SK-N-SH (cell line): ENCODE measurements at regions not wholly inside any gene's neighbourhood (a gene's known extent, or its start where the extent isn't known, plus 50 kb on each side); places are given as distances from the start of the nearest gene placed in this dataset.

ENCODE experiments used
- CTCF ChIA-PET: fragments of 300-600, 350-600 bp; formaldehyde crosslinking; extraction: SDS; loops from one replicate; lab custom pipeline; 2021; lab: Yijun Ruan, JAX
- POLR2A ChIA-PET: fragments of 350-600 bp; sonication (Branson Sonifier 250); formaldehyde crosslinking; extraction: SDS; loops from one replicate; lab custom pipeline; 2020; ENCODE audit warnings: antibody characterized with exemption, inconsistent platforms; lab: Yijun Ruan, JAX
- DNase-seq: peaks from one replicate; pipeline ENCODE4 v3.0.0; 2012
- H2AFZ ChIP-seq: fragments of 200-600 bp; sonication (generic); 2 replicates; pipeline ENCODE4 v1.8.1; 2016; ENCODE audit warnings: antibody characterized with exemption, mild to moderate bottlenecking, low read depth
- H3F3A ChIP-seq: fragments of 200-600 bp; sonication (generic); replicated peaks from 2 replicates; pipeline ENCODE3; 2016; ENCODE audit warnings: antibody characterized with exemption, mild to moderate bottlenecking; ENCODE audit not compliant: insufficient read depth
- H3K27ac ChIP-seq, 2 experiments: fragments of 200-500 bp in 1 of 2; fragments of 200-600 bp in 1 of 2; sonication (Bioruptor generic) in 1 of 2; sonication (generic), shearing (Covaris generic) in 1 of 2; 2 replicates each; pipeline versions ENCODE4 v1.5.1 to v1.6.1; 2014 to 2016; ENCODE audit warnings: low read depth in 2 of 2, inconsistent platforms in 1 of 2, low read length in 1 of 2, mild to moderate bottlenecking in 1 of 2, mixed read lengths in 1 of 2
- H3K27me3 ChIP-seq: fragments of 200-600 bp; sonication (generic), shearing (Covaris generic); 2 replicates; pipeline ENCODE4 v1.6.1; 2016; ENCODE audit warnings: mixed run types; ENCODE audit not compliant: insufficient read depth
- H3K36me3 ChIP-seq, 2 experiments: fragments of 200-500 bp in 1 of 2; fragments of 200-600 bp in 1 of 2; sonication (Bioruptor generic) in 1 of 2; sonication (generic) in 1 of 2; replicated peaks in 1 of 2; 2 replicates each; pipeline versions ENCODE3 to v1.5.1; 2014 to 2016; ENCODE audit warnings: low read length in 1 of 2, mild to moderate bottlenecking in 1 of 2; ENCODE audit not compliant: insufficient read depth in 2 of 2, control insufficient read depth in 1 of 2
- H3K4me1 ChIP-seq, 2 experiments: fragments of 200-500 bp in 1 of 2; fragments of 200-600 bp in 1 of 2; sonication (Bioruptor generic) in 1 of 2; sonication (generic), shearing (Covaris generic) in 1 of 2; 2 replicates each; pipeline versions ENCODE4 v1.5.1 to v1.6.1; 2014 to 2016; ENCODE audit warnings: low read depth in 1 of 2, low read length in 1 of 2, mixed run types in 1 of 2; ENCODE audit not compliant: insufficient read depth in 2 of 2, control insufficient read depth in 1 of 2
- H3K4me2 ChIP-seq: fragments of 200-600 bp; sonication (generic), shearing (Covaris generic); 2 replicates; pipeline ENCODE4 v1.6.1; 2017; ENCODE audit warnings: mixed run types
- H3K4me3 ChIP-seq, 2 experiments: fragments of 200-500 bp in 1 of 2; fragments of 200-600 bp in 1 of 2; sonication (Bioruptor generic) in 1 of 2; sonication (generic), shearing (Covaris generic) in 1 of 2; 2 replicates each; pipeline versions ENCODE4 v1.5.1 to v1.8.1; 2014 to 2016; ENCODE audit warnings: low read depth in 2 of 2, inconsistent platforms in 1 of 2, low read length in 1 of 2, mild to moderate bottlenecking in 1 of 2, mixed read lengths in 1 of 2, moderate library complexity in 1 of 2
- H3K79me2 ChIP-seq: fragments of 200-600 bp; sonication (generic); 2 replicates; pipeline ENCODE4 v1.8.1; 2017; ENCODE audit warnings: mild to moderate bottlenecking; ENCODE audit not compliant: insufficient read depth
- H3K9ac ChIP-seq: fragments of 200-600 bp; sonication (generic); 2 replicates; pipeline ENCODE4 v1.6.1; 2017; ENCODE audit warnings: mixed run types
- H3K9me2 ChIP-seq: fragments of 200-600 bp; sonication (generic); 2 replicates; pipeline ENCODE4 v1.6.1; 2017; ENCODE audit warnings: mixed run types
- H3K9me3 ChIP-seq: fragments of 200-600 bp; sonication (generic); 2 replicates; pipeline ENCODE4 v1.6.1; 2017; ENCODE audit warnings: mixed run types, mild to moderate bottlenecking, moderate library complexity
- H4K20me1 ChIP-seq: fragments of 200-600 bp; sonication (generic); 2 replicates; pipeline ENCODE4 v1.6.1; 2017; ENCODE audit warnings: mild to moderate bottlenecking, mixed run types; ENCODE audit not compliant: insufficient read depth
- CHD2 ChIP-seq: fragments of 150-350 bp; IDR thresholded peaks from 2 replicates; pipeline ENCODE4 v1.6.1; 2018; ENCODE audit warnings: low read length; ENCODE audit not compliant: partially characterized antibody
- EP300 ChIP-seq, 2 experiments: IDR thresholded peaks; 2 replicates each; pipeline versions ENCODE4 v1.4.0 to v1.6.1; 2012; ENCODE audit warnings: borderline replicate concordance in 1 of 2, low read depth in 1 of 2, low read length in 1 of 2
- FOXJ3 ChIP-seq: sonication (generic); formaldehyde crosslinking; IDR thresholded peaks from 2 replicates; pipeline ENCODE4 v1.5.1; 2020; ENCODE audit warnings: mild to moderate bottlenecking, missing genetic modification reagents
- GABPA ChIP-seq: IDR thresholded peaks from 2 replicates; pipeline ENCODE4 v1.4.0; 2012; ENCODE audit warnings: low read depth, mild to moderate bottlenecking
- GATA2 ChIP-seq: sonication (generic); formaldehyde crosslinking; IDR thresholded peaks from 2 replicates; pipeline ENCODE4 v1.5.0; 2020; ENCODE audit warnings: mild to moderate bottlenecking, missing genetic modification reagents
- MXI1 ChIP-seq: IDR thresholded peaks from 2 replicates; pipeline ENCODE4 v1.6.1; 2012; ENCODE audit warnings: mild to moderate bottlenecking, low read depth, low read length, improper control_type of control experiment
- NFIC ChIP-seq: IDR thresholded peaks from 2 replicates; pipeline ENCODE4 v1.4.0; 2012; ENCODE audit warnings: borderline replicate concordance
- PBX3 ChIP-seq: IDR thresholded peaks from 2 replicates; pipeline ENCODE4; 2012
- RAD21 ChIP-seq: IDR thresholded peaks from 2 replicates; pipeline ENCODE4 v1.6.1; 2012; ENCODE audit warnings: mild to moderate bottlenecking, low read length
- RCOR1 ChIP-seq: fragments of 150-350 bp; IDR thresholded peaks from 2 replicates; pipeline ENCODE4 v1.6.1; 2017; ENCODE audit warnings: antibody characterized with exemption, low read length
- RXRA ChIP-seq: IDR thresholded peaks from 2 replicates; pipeline ENCODE4 v1.4.0; 2012; ENCODE audit warnings: low read depth, mild to moderate bottlenecking, borderline replicate concordance
- TEAD4 ChIP-seq: IDR thresholded peaks from 2 replicates; pipeline ENCODE4 v1.4.0; 2012; ENCODE audit warnings: mild to moderate bottlenecking, borderline replicate concordance; ENCODE audit not compliant: insufficient read depth
- WGBS: methylation state at CpG from one replicate; pipeline ENCODE4 v1.1.6; 2017; ENCODE audit warnings: low lambda C conversion rate; 5-methylcytosine and 5-hydroxymethylcytosine counted together
- TF ChIP-seq, protein P1 (sequence below): IDR thresholded peaks from 2 replicates; pipeline ENCODE4 v1.4.0; 2012; ENCODE audit warnings: low read depth, borderline replicate concordance
- TF ChIP-seq, protein P2 (sequence below): IDR thresholded peaks from 2 replicates; pipeline ENCODE4 v1.4.0; 2012; ENCODE audit warnings: low read depth, borderline replicate concordance

GRCh38 chr2:5060956-5061355 lies 631.2 kb upstream of the SOX11 start:
- no peak for DNase-seq
- Histone ChIP-seq H3K27ac (no peak overlapping the region), H3K9ac (no peak overlapping the region), H3K9me2 (no peaks in the 10 kb centered on the region), H4K20me1 (no peaks in the 10 kb centered on the region), H3K79me2 (no peaks in the 10 kb centered on the region), H3K4me2 (no peak overlapping the region), H3K27me3 (no peaks in the 10 kb centered on the region), H3K4me3 (no peak overlapping the region), H3K36me3 (no peaks in the 10 kb centered on the region), H3F3A (no peaks in the 10 kb centered on the region)
- CTCF ChIA-PET: no interaction called here
- 48% methylated on average over 1 of the region's 1 CpG for WGBS
- POLR2A ChIA-PET: interaction anchor here (1.0 kb wide), 1 partner anchor 29 kb away, joined by 3 read pairs; no protein-coding TSS in a partner anchor
- TF ChIP-seq TEAD4: no peak
- TF ChIP-seq, all 33 proteins: peak for 0
- no peak overlapping the region for H2AFZ ChIP-seq
- peaks cover 14% of the 10 kb centered on the region; the same call in 1 of the 2 replicates for H3K9me3 ChIP-seq
- no peaks in the 10 kb centered on the region for H3K4me1 ChIP-seq

- WGBS: 24% methylated on average over 5 of the region's 5 CpGs
- ChIA-PET CTCF (no interaction called here), POLR2A (no interaction called here)
- no peak overlapping the region for H3K9ac ChIP-seq
- no peak overlapping the region for H3K4me3 ChIP-seq
- no peaks in the 10 kb centered on the region for H3K79me2 ChIP-seq
- peaks cover 9% of the 10 kb centered on the region; the same call in 1 of the 2 replicates for H3K9me3 ChIP-seq
- H3K9me2 ChIP-seq: no peaks in the 10 kb centered on the region
- no peaks in the 10 kb centered on the region for H4K20me1 ChIP-seq
- no peaks in the 10 kb centered on the region for H3K27me3 ChIP-seq
- H3K4me2 ChIP-seq: no peak overlapping the region
- H2AFZ ChIP-seq: no peak overlapping the region
- H3K36me3 ChIP-seq: no peaks in the 10 kb centered on the region
- no peak for TF ChIP-seq GABPA
- TF ChIP-seq GATA2: no peak
- TF ChIP-seq, all 33 proteins: peak for 0
- Histone ChIP-seq H3K27ac (no peak overlapping the region), H3K4me1 (no peaks in the 10 kb centered on the region), H3F3A (no peaks in the 10 kb centered on the region)
- DNase-seq: no peak
Observed at GRCh38 chr2:5064687-5065086, 627.5 kb upstream of the SOX11 start.

GRCh38 chr2:5067816-5068215 lies 624.4 kb upstream of the SOX11 start:
- H3K9me2 ChIP-seq: no peaks in the 10 kb centered on the region
- DNase-seq: no peak
- H3F3A ChIP-seq: no peaks in the 10 kb centered on the region
- ChIA-PET POLR2A (no interaction called here), CTCF (interaction anchor here (1.2 kb wide), 1 partner anchor 51 kb away, joined by 3 read pairs; no protein-coding TSS in a partner anchor)
- no peaks in the 10 kb centered on the region for H4K20me1 ChIP-seq
- H3K27me3 ChIP-seq: no peaks in the 10 kb centered on the region
- no peaks in the 10 kb centered on the region for H3K36me3 ChIP-seq
- no peak overlapping the region for H3K4me3 ChIP-seq
- H3K79me2 ChIP-seq: no peaks in the 10 kb centered on the region
- H3K27ac ChIP-seq: no peak overlapping the region
- H3K9me3 ChIP-seq: no peaks in the 10 kb centered on the region
- no peaks in the 10 kb centered on the region for H3K4me1 ChIP-seq
- no peak overlapping the region for H3K9ac ChIP-seq
- no peak overlapping the region for H2AFZ ChIP-seq
- WGBS: 58% methylated on average over 4 of the region's 4 CpGs
- TF ChIP-seq GABPA (no peak), NFIC (no peak), RAD21 (no peak), FOXJ3 (CRISPR knock-in tag) (no peak), GATA2 (no peak), CHD2 (no peak), RXRA (no peak), EP300 (IDR thresholded peaks at IDR 0.05; ENCODE audit: borderline replicate concordance in 1 of 2, low read depth in 1 of 2, low read length in 1 of 2) (no peak), RCOR1 (no peak), MXI1 (no peak), PBX3 (no peak)
- TF ChIP-seq, protein P1, sequence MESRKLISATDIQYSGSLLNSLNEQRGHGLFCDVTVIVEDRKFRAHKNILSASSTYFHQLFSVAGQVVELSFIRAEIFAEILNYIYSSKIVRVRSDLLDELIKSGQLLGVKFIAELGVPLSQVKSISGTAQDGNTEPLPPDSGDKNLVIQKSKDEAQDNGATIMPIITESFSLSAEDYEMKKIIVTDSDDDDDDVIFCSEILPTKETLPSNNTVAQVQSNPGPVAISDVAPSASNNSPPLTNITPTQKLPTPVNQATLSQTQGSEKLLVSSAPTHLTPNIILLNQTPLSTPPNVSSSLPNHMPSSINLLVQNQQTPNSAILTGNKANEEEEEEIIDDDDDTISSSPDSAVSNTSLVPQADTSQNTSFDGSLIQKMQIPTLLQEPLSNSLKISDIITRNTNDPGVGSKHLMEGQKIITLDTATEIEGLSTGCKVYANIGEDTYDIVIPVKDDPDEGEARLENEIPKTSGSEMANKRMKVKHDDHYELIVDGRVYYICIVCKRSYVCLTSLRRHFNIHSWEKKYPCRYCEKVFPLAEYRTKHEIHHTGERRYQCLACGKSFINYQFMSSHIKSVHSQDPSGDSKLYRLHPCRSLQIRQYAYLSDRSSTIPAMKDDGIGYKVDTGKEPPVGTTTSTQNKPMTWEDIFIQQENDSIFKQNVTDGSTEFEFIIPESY: no peak
- TF ChIP-seq, protein P2, sequence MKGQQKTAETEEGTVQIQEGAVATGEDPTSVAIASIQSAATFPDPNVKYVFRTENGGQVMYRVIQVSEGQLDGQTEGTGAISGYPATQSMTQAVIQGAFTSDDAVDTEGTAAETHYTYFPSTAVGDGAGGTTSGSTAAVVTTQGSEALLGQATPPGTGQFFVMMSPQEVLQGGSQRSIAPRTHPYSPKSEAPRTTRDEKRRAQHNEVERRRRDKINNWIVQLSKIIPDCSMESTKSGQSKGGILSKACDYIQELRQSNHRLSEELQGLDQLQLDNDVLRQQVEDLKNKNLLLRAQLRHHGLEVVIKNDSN: no peak
- no peak overlapping the region for H3K4me2 ChIP-seq
